ENCODE measurements at regions not wholly inside any gene's neighbourhood (a gene's known extent, or its start where the extent isn't known, plus 50 kb on each side); places are given as distances from the start of the nearest gene placed in this dataset.

GRCh38 chr2:12955864-12956263, 239.1 kb downstream of the TRIB2 start:
- Histone ChIP-seq H3K4me1 (replicated peaks in 1 of 4; ENCODE audit: control insufficient read depth in 3 of 4, insufficient read depth in 4 of 4, low read length in 3 of 4) (no peaks in the 10 kb centered on the region), H2BK120ac (replicated peaks; ENCODE audit: low read depth, low read length) (no peak overlapping the region), H3K56ac (replicated peaks; ENCODE audit: insufficient read length, low read depth, low read length) (no peak overlapping the region), H3K79me2 (ENCODE audit: control insufficient read depth in 1 of 2, insufficient read depth in 2 of 2, low read length in 2 of 2) (no peaks in the 10 kb centered on the region), H3K23ac (ENCODE audit: insufficient read length) (no peak overlapping the region), H4K20me1 (replicated peaks in 1 of 2; ENCODE audit: control insufficient read depth in 1 of 2, insufficient read depth in 2 of 2, low read length in 2 of 2) (no peaks in the 10 kb centered on the region), H2BK5ac (ENCODE audit: low read depth, low read length) (no peak overlapping the region), H3K79me1 (ENCODE audit: low read depth, low read length) (no peaks in the 10 kb centered on the region), H3K14ac (ENCODE audit: insufficient read length) (no peak overlapping the region), H3K27ac (ENCODE audit: low read depth, low read length) (no peak overlapping the region), H3K4me2 (ENCODE audit: insufficient read depth in 1 of 2, low read depth in 2 of 2, low read length in 2 of 2) (no peak overlapping the region), H4K8ac (ENCODE audit: extremely low read depth, insufficient read depth, low read length) (no peak overlapping the region), H3K18ac (ENCODE audit: extremely low read depth, low read length) (no peak overlapping the region), H3K36me3 (ENCODE audit: control insufficient read depth in 2 of 4, insufficient read depth in 4 of 4, low read length in 3 of 4) (no peaks in the 10 kb centered on the region), H2BK20ac (ENCODE audit: low read length) (no peak overlapping the region), H3K9me3 (ENCODE audit: insufficient read depth in 2 of 2, low read depth in 1 of 2, low read length in 1 of 2) (no peaks in the 10 kb centered on the region), H2BK12ac (ENCODE audit: low read depth, low read length) (no peak overlapping the region), H2BK15ac (ENCODE audit: low read length) (no peak overlapping the region), H4K91ac (replicated peaks; ENCODE audit: insufficient read length, low read length) (no peak overlapping the region), H3K4me3 (ENCODE audit: extremely low read depth in 1 of 4, insufficient read depth in 2 of 4, low read depth in 3 of 4, low read length in 4 of 4) (no peak overlapping the region), H3K23me2 (ENCODE audit: low read depth, low read length) (no peaks in the 10 kb centered on the region; the same call in 1 of the 2 replicates), H3K4ac (replicated peaks; ENCODE audit: insufficient read length, low read depth, low read length) (no peak overlapping the region), H3K9ac (replicated peaks in 1 of 4; ENCODE audit: extremely low read depth in 1 of 4, low read depth in 3 of 4, low read length in 3 of 4) (no peak overlapping the region), H4K5ac (ENCODE audit: insufficient read length, low read depth, low read length) (no peak overlapping the region), H2AK5ac (ENCODE audit: low read depth, low read length) (no peak overlapping the region), H2AFZ (ENCODE audit: low read length) (no peak overlapping the region), H3K27me3 (replicated peaks in 1 of 4; ENCODE audit: control insufficient read depth in 3 of 4, extremely low read depth in 1 of 4, insufficient read depth in 3 of 4, low read length in 3 of 4) (no peaks in the 10 kb centered on the region)
- FAIRE-seq (no peak), DNase-seq (ENCODE audit: low read depth in 1 of 2, low spot score in 2 of 2) (no peak)
- ChIA-PET POLR2A (ENCODE audit: partially characterized antibody) (no interaction called here), CTCF (ENCODE audit: partially characterized antibody) (no interaction called here)
- 79% methylated on average over 3 of the region's 3 CpGs; no CpG with 5 or more reads in 1 of the 2 experiments for WGBS, 2 experiments (ENCODE audit: extremely low coverage in 1 of 2, insufficient coverage in 1 of 2, insufficient read length in 1 of 2, insufficient replicate concordance in 2 of 2, low coverage in 1 of 2, low lambda C conversion rate in 2 of 2, missing lambda C conversion rate in 1 of 2)
- no peak for TF ChIP-seq KDM5A (IDR thresholded peaks at IDR 0.05; ENCODE audit: low read length)
- no peak for TF ChIP-seq CREB1 (IDR thresholded peaks at IDR 0.05)
- no peak for TF ChIP-seq RAD21 (IDR thresholded peaks at IDR 0.05 in 1 of 2, conservative IDR thresholded peaks at IDR 0.05 in 1 of 2; ENCODE audit: low read depth in 2 of 2, low read length in 2 of 2)

Data from H1 (cell line).